ENCODE measurements at regions not wholly inside any gene's neighbourhood (a gene's known extent, or its start where the extent isn't known, plus 50 kb on each side); places are given as distances from the start of the nearest gene placed in this dataset.

- TF ChIP-seq, protein P1, sequence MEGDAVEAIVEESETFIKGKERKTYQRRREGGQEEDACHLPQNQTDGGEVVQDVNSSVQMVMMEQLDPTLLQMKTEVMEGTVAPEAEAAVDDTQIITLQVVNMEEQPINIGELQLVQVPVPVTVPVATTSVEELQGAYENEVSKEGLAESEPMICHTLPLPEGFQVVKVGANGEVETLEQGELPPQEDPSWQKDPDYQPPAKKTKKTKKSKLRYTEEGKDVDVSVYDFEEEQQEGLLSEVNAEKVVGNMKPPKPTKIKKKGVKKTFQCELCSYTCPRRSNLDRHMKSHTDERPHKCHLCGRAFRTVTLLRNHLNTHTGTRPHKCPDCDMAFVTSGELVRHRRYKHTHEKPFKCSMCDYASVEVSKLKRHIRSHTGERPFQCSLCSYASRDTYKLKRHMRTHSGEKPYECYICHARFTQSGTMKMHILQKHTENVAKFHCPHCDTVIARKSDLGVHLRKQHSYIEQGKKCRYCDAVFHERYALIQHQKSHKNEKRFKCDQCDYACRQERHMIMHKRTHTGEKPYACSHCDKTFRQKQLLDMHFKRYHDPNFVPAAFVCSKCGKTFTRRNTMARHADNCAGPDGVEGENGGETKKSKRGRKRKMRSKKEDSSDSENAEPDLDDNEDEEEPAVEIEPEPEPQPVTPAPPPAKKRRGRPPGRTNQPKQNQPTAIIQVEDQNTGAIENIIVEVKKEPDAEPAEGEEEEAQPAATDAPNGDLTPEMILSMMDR (IDR thresholded peaks at IDR 0.05; ENCODE audit: unreplicated experiment): no peak
- Mint-ChIP-seq H3K4me3 (ENCODE audit: low read depth) (no peak overlapping the region), H3K4me1 (ENCODE audit: low read depth) (no peaks in the 10 kb centered on the region), H3K27me3 (no peaks in the 10 kb centered on the region), H3K27ac (no peak overlapping the region), H3K9me3 (ENCODE audit: low read depth) (peaks cover 4% of the 10 kb centered on the region), H3K36me3 (ENCODE audit: insufficient read depth) (no peaks in the 10 kb centered on the region)
- no peak for DNase-seq (ENCODE audit: low spot score, unreplicated experiment)
These were observed 2082.0 kb upstream of the PCDH20 start for GRCh38 chr13:63497601-63498000.

DNA sequence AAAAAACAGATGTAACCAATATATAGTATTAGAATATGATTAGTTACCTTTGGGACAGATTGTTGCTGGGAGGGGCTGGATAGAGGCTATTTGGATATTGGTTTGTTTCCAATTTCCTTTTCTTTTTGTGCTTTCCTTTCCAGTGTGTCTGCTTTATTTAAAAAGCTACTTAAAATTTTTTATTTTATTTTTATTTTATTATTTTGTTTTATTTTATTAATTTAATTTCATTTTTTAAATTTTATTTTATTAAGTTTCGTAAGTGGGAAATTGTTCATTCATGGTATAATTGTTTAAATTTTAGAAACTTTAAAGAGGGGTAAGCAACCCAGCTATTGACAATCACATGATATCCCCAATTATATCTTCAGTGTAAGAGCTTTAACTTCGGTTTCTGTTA, 2077.0 kb upstream of the PCDH20 start:
- H3K4me3 Mint-ChIP-seq (ENCODE audit: low read depth): no peak overlapping the region
- no peak overlapping the region for H3K27ac Mint-ChIP-seq
- no peak for DNase-seq (ENCODE audit: low spot score, unreplicated experiment)
- no peaks in the 10 kb centered on the region for H3K36me3 Mint-ChIP-seq (ENCODE audit: insufficient read depth)
- H3K27me3 Mint-ChIP-seq: no peaks in the 10 kb centered on the region
- H3K9me3 Mint-ChIP-seq (ENCODE audit: low read depth): no peaks in the 10 kb centered on the region
- H3K4me1 Mint-ChIP-seq (ENCODE audit: low read depth): no peaks in the 10 kb centered on the region
- TF ChIP-seq, protein P1 (IDR thresholded peaks at IDR 0.05; ENCODE audit: unreplicated experiment): no peak

DNA sequence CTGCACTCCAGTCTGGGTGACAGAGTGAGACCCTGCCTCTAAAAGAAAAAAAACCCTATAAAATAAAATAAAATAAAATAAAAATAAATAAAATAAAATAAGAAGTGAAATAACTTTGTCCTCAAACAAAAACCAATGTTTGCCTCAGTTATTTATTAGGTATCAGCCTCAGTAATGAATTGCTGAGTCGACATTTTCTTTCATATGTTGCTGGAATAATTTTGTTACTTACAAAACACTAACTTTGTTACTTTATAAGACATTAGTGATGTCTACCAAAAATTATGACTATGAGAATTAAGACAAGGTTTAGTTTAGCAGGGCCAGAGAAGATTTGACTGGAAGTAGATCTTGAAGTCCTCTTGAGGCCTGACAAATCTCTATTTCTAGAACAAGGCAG, 2074.5 kb upstream of the PCDH20 start:
- no peak overlapping the region for H3K27ac Mint-ChIP-seq
- no peak overlapping the region for H3K4me3 Mint-ChIP-seq (ENCODE audit: low read depth)
- no peaks in the 10 kb centered on the region for H3K36me3 Mint-ChIP-seq (ENCODE audit: insufficient read depth)
- TF ChIP-seq, protein P1 (IDR thresholded peaks at IDR 0.05; ENCODE audit: unreplicated experiment): no peak
- H3K9me3 Mint-ChIP-seq (ENCODE audit: low read depth): peaks cover 3% of the 10 kb centered on the region
- DNase-seq (ENCODE audit: low spot score, unreplicated experiment): no peak
- H3K27me3 Mint-ChIP-seq: no peaks in the 10 kb centered on the region
- no peaks in the 10 kb centered on the region for H3K4me1 Mint-ChIP-seq (ENCODE audit: low read depth)

DNA sequence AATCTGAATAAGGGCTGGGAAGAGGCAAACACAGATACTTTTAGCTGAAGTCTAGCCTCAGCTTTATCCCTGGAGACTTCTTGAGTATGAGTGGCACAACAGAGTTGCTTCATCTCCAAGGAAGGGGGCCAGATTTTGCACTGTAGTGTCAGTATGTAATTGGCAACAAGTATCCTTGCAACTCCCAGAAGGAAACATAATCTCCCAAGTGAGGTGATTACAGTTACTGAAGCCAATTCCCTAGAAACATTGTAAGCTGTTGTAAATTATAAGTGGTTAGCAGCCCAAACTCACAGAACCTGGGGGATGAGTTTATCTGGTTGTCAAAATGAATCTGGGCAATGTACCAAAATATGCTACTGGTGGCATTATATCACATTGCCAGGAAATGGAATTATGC, 2065.7 kb upstream of the PCDH20 start:
- Mint-ChIP-seq H3K4me1 (ENCODE audit: low read depth) (peaks cover 2% of the 10 kb centered on the region), H3K9me3 (ENCODE audit: low read depth) (no peaks in the 10 kb centered on the region), H3K27ac (no peak overlapping the region), H3K36me3 (ENCODE audit: insufficient read depth) (no peaks in the 10 kb centered on the region), H3K27me3 (no peaks in the 10 kb centered on the region), H3K4me3 (ENCODE audit: low read depth) (no peak overlapping the region)
- DNase-seq (ENCODE audit: low spot score, unreplicated experiment): no peak
- TF ChIP-seq, protein P1 (IDR thresholded peaks at IDR 0.05; ENCODE audit: unreplicated experiment): no peak

DNA sequence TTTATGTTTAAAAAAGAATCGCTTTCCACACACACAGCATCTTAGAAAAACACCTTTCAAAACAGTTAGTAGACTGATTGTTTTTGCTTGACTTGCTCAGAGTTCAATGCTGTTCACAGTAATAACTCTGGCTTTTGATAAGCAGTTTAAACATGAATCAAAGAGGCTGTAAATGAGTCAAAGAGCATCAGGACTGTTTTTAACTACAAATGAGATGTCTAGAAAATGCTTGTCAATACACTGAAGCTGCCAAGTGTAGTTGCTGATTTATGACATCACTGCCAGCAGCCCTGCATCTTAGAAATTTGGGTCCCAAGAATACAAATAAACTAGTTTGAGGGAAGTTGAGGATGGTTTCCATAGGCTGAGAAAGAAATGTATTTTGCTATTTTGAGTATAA, 2057.1 kb upstream of the PCDH20 start:
- no peak overlapping the region for H3K4me3 Mint-ChIP-seq (ENCODE audit: low read depth)

More for the DNA sequence above, 2057.1 kb upstream of the PCDH20 start:
- Mint-ChIP-seq H3K36me3 (ENCODE audit: insufficient read depth) (no peaks in the 10 kb centered on the region), H3K27ac (no peak overlapping the region), H3K27me3 (no peaks in the 10 kb centered on the region), H3K4me1 (ENCODE audit: low read depth) (peaks cover 3% of the 10 kb centered on the region), H3K9me3 (ENCODE audit: low read depth) (peaks cover 3% of the 10 kb centered on the region)
- TF ChIP-seq, protein P1 (IDR thresholded peaks at IDR 0.05; ENCODE audit: unreplicated experiment): no peak
- DNase-seq (ENCODE audit: low spot score, unreplicated experiment): no peak
